ENCODE measurements at regions not wholly inside any gene's neighbourhood (a gene's known extent, or its start where the extent isn't known, plus 50 kb on each side); places are given as distances from the start of the nearest gene placed in this dataset.

GRCh38 chr5:14056039-14056438 lies 87.1 kb upstream of the TRIO start:
- Histone ChIP-seq H3K27ac (no peak overlapping the region), H3K4me3 (no peak overlapping the region)

- H3K4me3 ChIP-seq = no peak overlapping the region
- H3K27ac ChIP-seq = peak overlapping the region in 4 of 21 experiments; percentile 40 to 50 (median 46)
These were observed 87.9 kb upstream of the TRIO start for GRCh38 chr5:14054965-14055963.

- no peak overlapping the region for H3K27ac ChIP-seq
- H3K4me3 ChIP-seq = no peak overlapping the region
These were observed 88.9 kb upstream of the TRIO start for GRCh38 chr5:14054111-14054854.

GRCh38 chr5:14050821-14051220 lies 92.3 kb upstream of the TRIO start:
- Histone ChIP-seq H3K27ac (no peak overlapping the region), H3K4me3 (no peak overlapping the region)

- H3K4me3 ChIP-seq = no peak overlapping the region
- no peak overlapping the region for H3K27ac ChIP-seq
These were observed 94.7 kb upstream of the TRIO start for GRCh38 chr5:14048434-14048833.

- no peak overlapping the region for H3K4me3 ChIP-seq
- no peak overlapping the region for H3K27ac ChIP-seq
These were observed 97.2 kb upstream of the DNAH5 start for GRCh38 chr5:14041528-14042192.

GRCh38 chr5:14040542-14040941 lies 96.1 kb upstream of the DNAH5 start:
- Histone ChIP-seq H3K4me3 (no peak overlapping the region), H3K27ac (no peak overlapping the region)

- Histone ChIP-seq H3K27ac (no peak overlapping the region), H3K4me3 (no peak overlapping the region)
These were observed 95.1 kb upstream of the DNAH5 start for GRCh38 chr5:14039576-14039975.

GRCh38 chr5:14039063-14039462 lies 94.6 kb upstream of the DNAH5 start:
- no peak overlapping the region for H3K4me3 ChIP-seq
- no peak overlapping the region for H3K27ac ChIP-seq

- H3K4me3 ChIP-seq = no peak overlapping the region
These were observed 94.0 kb upstream of the DNAH5 start for GRCh38 chr5:14038341-14038959.

GRCh38 chr5:14036947-14037346 lies 92.5 kb upstream of the DNAH5 start:
- no peak overlapping the region for H3K4me3 ChIP-seq
- H3K27ac ChIP-seq = peak overlapping the region in 10 of 21 experiments; percentile 7 to 69 (median 36)

More at GRCh38 chr5:14038341-14038959, 94.0 kb upstream of the DNAH5 start:
- H3K27ac ChIP-seq = peak overlapping the region in 2 of 21 experiments; percentile 21 to 47

GRCh38 chr5:14036514-14036913 lies 92.0 kb upstream of the DNAH5 start:
- no peak overlapping the region for H3K4me3 ChIP-seq
- H3K27ac ChIP-seq = peak overlapping the region in 11 of 21 experiments; percentile 4 to 74 (median 31)

GRCh38 chr5:14035859-14036503 lies 91.5 kb upstream of the DNAH5 start:
- Histone ChIP-seq H3K4me3 (peak overlapping the region in 1 of 7 experiments; percentile 8), H3K27ac (peak overlapping the region in 14 of 21 experiments; percentile 3 to 74 (median 36))

GRCh38 chr5:14034963-14035362 lies 90.5 kb upstream of the DNAH5 start:
- peak overlapping the region in 3 of 21 experiments; percentile 22 to 69 (median 47) for H3K27ac ChIP-seq

GRCh38 chr5:14032918-14033317 lies 88.4 kb upstream of the DNAH5 start:
- Histone ChIP-seq H3K27ac (no peak overlapping the region), H3K4me3 (no peak overlapping the region)

More at GRCh38 chr5:14034963-14035362, 90.5 kb upstream of the DNAH5 start:
- H3K4me3 ChIP-seq = no peak overlapping the region

GRCh38 chr5:14028938-14029584 lies 84.6 kb upstream of the DNAH5 start:
- H3K4me3 ChIP-seq = no peak overlapping the region
- no peak overlapping the region for H3K27ac ChIP-seq

- H3K4me3 ChIP-seq = no peak overlapping the region
- H3K27ac ChIP-seq = no peak overlapping the region
These were observed 83.7 kb upstream of the DNAH5 start for GRCh38 chr5:14028188-14028587.

- H3K27ac ChIP-seq = no peak overlapping the region
- no peak overlapping the region for H3K4me3 ChIP-seq
These were observed 81.2 kb upstream of the DNAH5 start for GRCh38 chr5:14025569-14026286.
